ENCODE measurements at regions not wholly inside any gene's neighbourhood (a gene's known extent, or its start where the extent isn't known, plus 50 kb on each side); places are given as distances from the start of the nearest gene placed in this dataset.

- Histone ChIP-seq H3K4me3 (no peak overlapping the region), H3K9me3 (no peaks in the 10 kb centered on the region), H3K27me3 (replicated peaks; ENCODE audit: insufficient read depth) (no peaks in the 10 kb centered on the region), H3K36me3 (no peaks in the 10 kb centered on the region), H3K4me1 (replicated peaks) (no peaks in the 10 kb centered on the region), H3K27ac (no peak overlapping the region)
- DNase-seq (ENCODE audit: low spot score) = no peak
- intact Hi-C loops (cut with DNase I) = no loop called here
- 96% methylated on average over 4 of the region's 4 CpGs for WGBS
- no peak for TF ChIP-seq POLR2AphosphoS5 (IDR thresholded peaks at IDR 0.05)
- no peak for TF ChIP-seq POLR2A (IDR thresholded peaks at IDR 0.05)
- no peak for TF ChIP-seq CTCF (IDR thresholded peaks at IDR 0.05)
These were observed 60.5 kb upstream of the C5orf46 start for GRCh38 chr5:147966829-147967228.

DNA sequence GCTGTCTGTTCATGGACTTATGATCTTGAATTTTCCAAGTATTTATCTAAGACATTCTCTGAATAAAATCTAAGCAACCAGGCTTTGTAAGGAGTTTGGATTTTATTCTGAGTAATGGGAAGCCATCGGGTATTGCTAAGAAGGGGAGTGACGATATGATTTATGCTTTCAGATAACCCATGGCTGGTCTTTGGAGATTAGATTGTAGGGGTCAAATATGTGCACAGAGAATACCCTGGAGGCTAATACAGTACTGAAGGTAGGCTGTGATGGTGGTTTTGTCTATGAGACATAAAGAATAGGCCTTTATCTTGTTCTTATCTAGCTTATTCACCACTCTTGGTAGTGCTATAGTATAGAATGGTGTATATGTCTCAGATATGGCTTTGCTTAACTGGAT lies 60.0 kb upstream of the C5orf46 start:
- Histone ChIP-seq H3K27me3 (replicated peaks; ENCODE audit: insufficient read depth) (no peaks in the 10 kb centered on the region), H3K27ac (no peak overlapping the region), H3K36me3 (no peaks in the 10 kb centered on the region), H3K4me3 (no peak overlapping the region), H3K4me1 (replicated peaks) (no peaks in the 10 kb centered on the region), H3K9me3 (no peaks in the 10 kb centered on the region)
- no peak for DNase-seq (ENCODE audit: low spot score)
- TF ChIP-seq CTCF (IDR thresholded peaks at IDR 0.05) (no peak), POLR2AphosphoS5 (IDR thresholded peaks at IDR 0.05) (no peak), POLR2A (IDR thresholded peaks at IDR 0.05) (no peak)
- intact Hi-C loops (cut with DNase I) = no loop called here
- WGBS = 85% methylated on average over 2 of the region's 2 CpGs

GRCh38 chr5:147965715-147966114 lies 59.4 kb upstream of the C5orf46 start:
- no peaks in the 10 kb centered on the region for H3K36me3 ChIP-seq
- DNase-seq (ENCODE audit: low spot score) = no peak
- no peak for TF ChIP-seq POLR2A (IDR thresholded peaks at IDR 0.05)
- no peak for TF ChIP-seq CTCF (IDR thresholded peaks at IDR 0.05)
- TF ChIP-seq POLR2AphosphoS5 (IDR thresholded peaks at IDR 0.05) = no peak
- no peaks in the 10 kb centered on the region for H3K4me1 ChIP-seq (replicated peaks)
- no peak overlapping the region for H3K27ac ChIP-seq
- H3K4me3 ChIP-seq = no peak overlapping the region
- no peaks in the 10 kb centered on the region for H3K27me3 ChIP-seq (replicated peaks; ENCODE audit: insufficient read depth)
- intact Hi-C loops (cut with DNase I) = no loop called here
- H3K9me3 ChIP-seq = no peaks in the 10 kb centered on the region

DNA sequence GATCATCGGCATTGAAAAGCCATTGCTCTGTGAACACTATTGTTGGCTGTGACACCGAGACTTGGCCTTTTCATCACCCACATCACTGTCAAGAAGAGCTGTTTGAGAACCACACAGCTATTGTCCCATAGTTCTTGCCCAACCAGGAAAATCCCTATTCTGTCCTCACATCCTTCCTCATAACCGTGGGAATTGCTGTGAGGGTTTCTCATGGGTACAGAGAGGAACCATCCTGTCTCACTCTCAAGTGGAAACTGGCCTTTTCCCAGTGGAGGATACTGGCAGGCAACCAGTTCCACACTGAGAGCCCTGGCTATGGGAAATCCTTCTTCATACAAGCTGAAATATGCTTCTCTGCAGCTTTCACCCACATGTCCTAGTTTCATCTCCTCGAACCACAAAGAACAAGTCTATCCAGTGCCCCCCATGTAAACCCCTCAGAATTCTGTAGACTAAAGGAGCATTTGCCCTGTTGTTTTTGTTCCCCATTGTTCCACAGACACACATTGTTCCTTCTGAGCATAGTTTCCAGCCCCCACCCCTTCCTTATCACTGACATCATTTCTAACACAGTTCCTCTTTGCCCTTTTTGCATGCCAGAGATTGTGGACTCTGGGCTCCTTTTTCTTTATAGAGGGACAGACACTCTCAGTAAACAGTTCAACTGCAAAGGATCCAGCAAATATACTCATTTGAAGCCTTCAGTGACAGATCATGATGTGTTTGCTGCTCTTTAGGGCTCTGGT lies 57.8 kb upstream of the C5orf46 start:
- no peaks in the 10 kb centered on the region for H3K4me1 ChIP-seq (replicated peaks)

More for the DNA sequence above, 57.8 kb upstream of the C5orf46 start:
- H3K4me3 ChIP-seq = no peak overlapping the region
- no peak for TF ChIP-seq POLR2AphosphoS5 (IDR thresholded peaks at IDR 0.05)
- TF ChIP-seq POLR2A (IDR thresholded peaks at IDR 0.05) = no peak
- TF ChIP-seq CTCF (IDR thresholded peaks at IDR 0.05) = no peak
- no peaks in the 10 kb centered on the region for H3K9me3 ChIP-seq
- 62% methylated on average over 4 of the region's 4 CpGs for WGBS
- H3K27ac ChIP-seq = no peak overlapping the region
- DNase-seq (ENCODE audit: low spot score) = no peak
- no peaks in the 10 kb centered on the region for H3K27me3 ChIP-seq (replicated peaks; ENCODE audit: insufficient read depth)
- intact Hi-C loops (cut with DNase I) = no loop called here
- H3K36me3 ChIP-seq = no peaks in the 10 kb centered on the region
